ENCODE measurements at regions not wholly inside any gene's neighbourhood (a gene's known extent, or its start where the extent isn't known, plus 50 kb on each side); places are given as distances from the start of the nearest gene placed in this dataset.

- no peak for TF ChIP-seq CTCF (conservative IDR thresholded peaks at IDR 0.05)
- no peak overlapping the region for H3K4me3 Mint-ChIP-seq
- peaks cover 7% of the 10 kb centered on the region for H3K9me3 Mint-ChIP-seq
- H3K4me1 Mint-ChIP-seq: no peaks in the 10 kb centered on the region
- no peaks in the 10 kb centered on the region for H3K4me1 ChIP-seq (ENCODE audit: control insufficient read depth, insufficient read depth, low read length)
- no peak overlapping the region for H3K27ac ChIP-seq (ENCODE audit: low read depth, low read length)
- no peaks in the 10 kb centered on the region for H3K27me3 Mint-ChIP-seq (ENCODE audit: insufficient read depth)
- DNase-seq: no peak
- H3K27me3 ChIP-seq (ENCODE audit: control insufficient read depth, insufficient read depth, low read length, poor library complexity, severe bottlenecking): no peaks in the 10 kb centered on the region
- H3K9me3 ChIP-seq (ENCODE audit: control insufficient read depth, low read length): no peaks in the 10 kb centered on the region
- H3K36me3 Mint-ChIP-seq (ENCODE audit: low read depth): no peaks in the 10 kb centered on the region
- H3K27ac Mint-ChIP-seq: no peak overlapping the region
- H3K4me3 ChIP-seq (ENCODE audit: low read length): no peak overlapping the region
- H3K9ac ChIP-seq (ENCODE audit: extremely low read depth, low read length, poor library complexity, severe bottlenecking): no peak overlapping the region
- no peaks in the 10 kb centered on the region for H3K36me3 ChIP-seq (ENCODE audit: control insufficient read depth, insufficient read depth, low read length)
Observed at GRCh38 chr3:110608566-110608965, 463.1 kb upstream of the NECTIN3 start.

GRCh38 chr3:110612045-110612444 is 459.6 kb upstream of the NECTIN3 start:
- no peak for DNase-seq
- Mint-ChIP-seq H3K27me3 (ENCODE audit: insufficient read depth) (no peaks in the 10 kb centered on the region), H3K36me3 (ENCODE audit: low read depth) (no peaks in the 10 kb centered on the region), H3K4me1 (no peaks in the 10 kb centered on the region), H3K9me3 (peaks cover 7% of the 10 kb centered on the region), H3K4me3 (no peak overlapping the region), H3K27ac (no peak overlapping the region)
- Histone ChIP-seq H3K4me3 (ENCODE audit: low read length) (no peak overlapping the region), H3K27me3 (ENCODE audit: control insufficient read depth, insufficient read depth, low read length, poor library complexity, severe bottlenecking) (no peaks in the 10 kb centered on the region), H3K36me3 (ENCODE audit: control insufficient read depth, insufficient read depth, low read length) (no peaks in the 10 kb centered on the region), H3K9ac (ENCODE audit: extremely low read depth, low read length, poor library complexity, severe bottlenecking) (no peak overlapping the region), H3K27ac (ENCODE audit: low read depth, low read length) (no peak overlapping the region), H3K9me3 (ENCODE audit: control insufficient read depth, low read length) (no peaks in the 10 kb centered on the region), H3K4me1 (ENCODE audit: control insufficient read depth, insufficient read depth, low read length) (no peaks in the 10 kb centered on the region)
- no peak for TF ChIP-seq CTCF (conservative IDR thresholded peaks at IDR 0.05)
- WGBS, 2 experiments (ENCODE audit: insufficient coverage in 1 of 2, insufficient read length in 1 of 2): 93 to 95% methylated on average over 3 to 4 of the region's 4 CpGs

- H3K9ac ChIP-seq (ENCODE audit: extremely low read depth, low read length, poor library complexity, severe bottlenecking): no peak overlapping the region
- no peak for DNase-seq
- Mint-ChIP-seq H3K9me3 (no peaks in the 10 kb centered on the region), H3K4me3 (no peak overlapping the region), H3K4me1 (peaks cover 8% of the 10 kb centered on the region), H3K36me3 (ENCODE audit: low read depth) (no peaks in the 10 kb centered on the region), H3K27ac (no peak overlapping the region), H3K27me3 (ENCODE audit: insufficient read depth) (no peaks in the 10 kb centered on the region)
- no peaks in the 10 kb centered on the region for H3K27me3 ChIP-seq (ENCODE audit: control insufficient read depth, insufficient read depth, low read length, poor library complexity, severe bottlenecking)
- no peaks in the 10 kb centered on the region for H3K36me3 ChIP-seq (ENCODE audit: control insufficient read depth, insufficient read depth, low read length)
- WGBS, 2 experiments (ENCODE audit: insufficient coverage in 1 of 2, insufficient read length in 1 of 2): 90 to 93% methylated on average over 1 to 2 of the region's 2 CpGs
- no peaks in the 10 kb centered on the region for H3K9me3 ChIP-seq (ENCODE audit: control insufficient read depth, low read length)
- H3K4me3 ChIP-seq (ENCODE audit: low read length): no peak overlapping the region
- no peak overlapping the region for H3K27ac ChIP-seq (ENCODE audit: low read depth, low read length)
- H3K4me1 ChIP-seq (ENCODE audit: control insufficient read depth, insufficient read depth, low read length): no peaks in the 10 kb centered on the region
- no peak for TF ChIP-seq CTCF (conservative IDR thresholded peaks at IDR 0.05)
Observed at GRCh38 chr3:110614186-110614585, 457.4 kb upstream of the NECTIN3 start.

Data from endodermal cell (in vitro differentiated cells).